GM18511 (cell line): ENCODE measurements at regions not wholly inside any gene's neighbourhood (a gene's known extent, or its start where the extent isn't known, plus 50 kb on each side); places are given as distances from the start of the nearest gene placed in this dataset.
A peak's percentile ranks its signal among the peaks of the same experiment; 100 is the strongest.

Experiments used
- ATAC-seq: cut with Tn5 transposase; IDR thresholded peaks from one replicate; pipeline ENCODE4 v1.9.1; 2021; ENCODE audit warnings: mild to moderate bottlenecking, moderate library complexity; ENCODE audit not compliant: unreplicated experiment

DNA sequence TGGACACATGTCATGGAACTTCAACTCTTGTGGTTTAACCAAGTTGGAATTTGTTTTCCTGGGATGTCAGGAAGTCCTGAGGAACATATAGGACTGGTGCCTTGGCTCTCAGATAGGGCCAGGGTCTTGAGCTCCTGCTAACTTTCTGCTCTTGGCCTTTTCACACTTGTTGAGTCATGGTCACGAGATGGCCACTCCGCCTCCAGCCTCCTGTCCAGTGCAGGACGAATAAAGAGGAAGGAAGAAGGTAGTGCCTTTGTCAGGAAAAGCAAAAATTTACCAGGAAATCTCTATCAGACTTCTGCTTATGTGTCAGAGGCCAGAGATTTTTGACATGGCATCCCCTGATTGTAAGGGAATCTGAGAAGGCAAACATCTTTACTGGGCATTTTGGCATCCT is 89.1 kb upstream of the ARHGAP20 start:
- ATAC-seq: no peak

- no peak for ATAC-seq
Measured at GRCh38 chr11:110798201-110798900, 86.1 kb upstream of the ARHGAP20 start.

DNA sequence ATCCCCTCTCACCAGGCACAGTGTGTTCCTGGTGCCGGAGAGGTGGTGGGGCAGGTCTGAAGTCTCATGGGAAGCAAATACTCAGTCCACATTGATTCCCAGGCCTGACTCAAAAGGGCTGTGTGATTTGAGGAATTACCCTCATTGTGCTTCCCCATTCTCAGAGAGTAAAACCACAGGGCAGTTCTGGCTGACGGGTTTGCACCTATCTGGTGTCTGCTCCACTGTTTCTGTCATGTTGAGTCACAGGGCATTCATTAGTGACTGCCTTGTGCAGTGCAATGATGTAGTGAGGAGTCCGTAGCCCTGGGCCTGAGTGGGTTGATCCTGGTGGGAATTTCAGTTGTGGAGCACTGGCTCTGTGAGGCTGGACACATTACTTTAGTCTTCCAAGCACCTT is 85.2 kb upstream of the ARHGAP20 start:
- ATAC-seq: peak; percentile 95

DNA sequence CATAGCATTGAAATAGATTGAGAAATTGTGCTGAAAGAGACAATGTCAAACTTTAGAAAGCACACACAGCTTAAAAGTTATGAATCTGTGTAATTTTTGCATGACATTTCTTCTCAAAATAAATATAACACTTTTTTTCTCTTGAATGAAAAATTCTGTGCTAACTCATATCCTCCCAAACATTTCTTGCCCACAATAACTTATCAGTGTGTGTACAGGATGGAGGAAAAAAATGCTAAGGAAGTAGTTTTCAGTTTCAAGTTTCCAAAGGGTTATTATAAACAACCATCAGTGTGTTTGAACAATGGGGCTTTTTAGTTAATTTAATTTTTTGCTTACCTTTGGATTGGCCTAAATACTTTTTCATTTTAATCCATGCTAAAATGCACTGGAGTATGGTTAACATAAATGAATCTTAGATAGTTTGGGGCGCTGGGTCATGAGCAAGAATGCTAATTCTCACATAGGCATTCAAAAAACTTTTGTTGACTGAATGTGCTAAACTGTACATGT is 82.9 kb upstream of the ARHGAP20 start:
- ATAC-seq: no peak

DNA sequence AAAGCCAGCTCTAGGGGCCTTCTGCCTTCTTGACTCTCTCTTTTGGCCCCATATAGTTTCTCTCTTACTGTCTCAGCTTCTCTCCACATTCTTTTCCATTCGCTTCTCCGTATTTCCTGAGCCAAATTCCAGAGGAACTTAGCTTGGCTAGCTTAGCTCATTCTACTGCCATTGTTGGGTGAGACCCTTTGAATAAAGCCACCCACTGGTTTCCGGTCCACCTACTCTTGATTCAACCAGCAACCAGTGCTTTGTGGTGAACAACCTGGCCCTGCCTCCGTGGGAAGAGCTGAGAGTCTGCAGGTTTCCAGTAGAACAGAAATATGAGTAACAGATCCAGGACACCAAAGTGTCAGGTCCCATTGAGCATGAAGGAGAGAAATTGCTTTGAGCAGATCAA is 81.3 kb upstream of the ARHGAP20 start:
- ATAC-seq: no peak

DNA sequence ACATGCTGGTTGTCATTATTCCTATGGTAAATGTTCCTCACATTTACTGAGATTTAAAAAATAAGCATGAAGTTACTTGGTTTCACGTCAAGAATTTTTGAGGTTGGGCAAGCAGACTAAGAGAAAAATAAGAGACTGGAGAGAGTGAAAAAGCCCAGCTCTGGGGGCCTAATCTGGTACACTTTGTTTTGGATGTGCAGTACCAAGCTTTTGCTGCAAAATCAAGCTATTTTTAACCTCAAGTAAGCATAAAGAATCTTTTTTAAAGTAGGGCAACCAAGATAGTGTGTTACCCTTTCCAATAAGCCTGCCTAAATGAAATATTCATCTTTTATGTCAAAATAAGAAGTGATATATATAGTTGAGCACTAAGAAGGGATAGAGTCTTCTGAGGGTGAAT is 79.4 kb upstream of the ARHGAP20 start:
- no peak for ATAC-seq

- ATAC-seq: no peak
Measured at GRCh38 chr11:110787680-110788079, 75.4 kb upstream of the ARHGAP20 start.

GRCh38 chr11:110786226-110786902 is 74.1 kb upstream of the ARHGAP20 start:
- no peak for ATAC-seq

- ATAC-seq: no peak
Measured at GRCh38 chr11:110785398-110785797, 73.2 kb upstream of the ARHGAP20 start.

GRCh38 chr11:110782616-110783015 is 70.4 kb upstream of the ARHGAP20 start:
- no peak for ATAC-seq

- ATAC-seq: no peak
Measured at GRCh38 chr11:110779108-110779507, 66.9 kb upstream of the ARHGAP20 start.

DNA sequence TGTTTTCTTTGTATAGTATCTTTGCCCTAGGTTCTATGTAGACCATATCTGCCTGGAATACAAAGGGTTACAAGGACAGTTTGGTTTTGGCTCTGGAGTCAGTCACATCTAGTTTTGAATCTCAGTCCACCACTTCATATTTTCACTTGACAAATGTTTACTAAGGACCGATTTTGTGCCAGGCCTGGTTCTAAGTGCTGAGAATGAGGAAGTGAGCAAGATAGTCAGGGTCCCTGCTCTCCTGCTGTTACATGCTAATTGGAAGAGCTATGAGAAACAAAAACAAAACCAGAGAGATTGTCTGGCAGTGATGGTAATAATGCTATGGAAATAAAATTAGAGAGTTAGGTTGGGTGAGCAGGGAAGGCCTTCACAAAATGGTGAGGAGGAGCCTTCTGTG is 66.1 kb upstream of the ARHGAP20 start:
- ATAC-seq: peak; percentile 84

GRCh38 chr11:110777775-110778174 is 65.5 kb upstream of the ARHGAP20 start:
- ATAC-seq: peak; percentile 53

DNA sequence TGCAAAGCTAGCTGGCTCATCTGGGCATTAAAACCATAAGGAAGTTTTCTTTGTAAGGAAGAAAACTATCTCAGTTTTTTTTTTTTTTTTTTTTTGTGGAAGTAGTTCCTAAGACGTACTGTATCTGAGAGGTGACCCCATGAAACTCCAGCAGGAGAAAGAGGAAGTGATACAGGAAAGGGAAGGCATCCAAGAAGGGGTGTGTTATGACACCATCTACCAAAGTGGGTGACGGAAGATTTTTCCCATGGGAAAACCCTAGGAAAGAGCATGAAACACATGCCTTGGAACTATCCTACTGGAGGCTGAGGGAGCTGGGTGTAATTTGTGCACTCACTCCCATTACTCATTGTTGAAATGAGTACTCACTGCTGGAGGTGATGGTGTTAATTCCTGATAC is 63.8 kb upstream of the ARHGAP20 start:
- no peak for ATAC-seq

GRCh38 chr11:110774138-110775014 is 62.1 kb upstream of the ARHGAP20 start:
- ATAC-seq: no peak

DNA sequence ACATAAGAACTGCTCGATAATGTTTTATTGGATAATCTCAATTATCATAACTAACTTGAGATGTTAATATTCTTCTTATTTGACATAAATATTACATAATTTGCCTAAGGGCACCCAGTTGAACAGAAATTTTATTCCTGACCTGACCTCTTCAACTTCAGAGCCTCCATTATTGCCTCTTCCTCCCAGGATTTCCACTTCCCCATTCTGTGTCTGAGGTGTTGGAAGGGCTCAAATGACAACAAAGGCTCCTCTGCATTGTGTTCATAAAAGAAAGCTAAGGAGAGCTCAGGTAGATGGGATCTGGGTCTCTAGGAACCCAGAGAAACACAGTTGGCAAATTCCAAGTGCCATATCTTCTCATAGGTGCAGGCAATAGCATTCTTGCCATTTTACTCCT is 61.2 kb upstream of the ARHGAP20 start:
- no peak for ATAC-seq

DNA sequence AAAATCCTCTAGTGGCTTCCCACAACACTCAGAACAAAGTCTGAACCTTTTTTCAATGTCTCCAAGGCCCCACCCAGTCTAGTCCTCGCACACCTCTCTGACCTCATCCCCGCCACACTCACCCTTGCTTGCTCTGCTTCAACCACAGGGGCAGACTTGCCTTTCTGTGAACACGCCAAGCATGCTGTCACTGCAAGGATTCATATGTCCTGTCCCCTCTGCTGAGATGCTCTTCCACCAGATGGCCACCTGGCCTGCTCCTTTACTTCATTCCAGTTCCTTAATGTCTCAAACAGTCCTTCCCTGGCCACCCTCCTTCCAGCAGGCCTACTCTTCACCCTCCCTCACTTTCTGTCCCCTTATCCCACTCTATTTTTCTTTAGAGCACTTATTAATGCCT is 60.6 kb upstream of the ARHGAP20 start:
- no peak for ATAC-seq

DNA sequence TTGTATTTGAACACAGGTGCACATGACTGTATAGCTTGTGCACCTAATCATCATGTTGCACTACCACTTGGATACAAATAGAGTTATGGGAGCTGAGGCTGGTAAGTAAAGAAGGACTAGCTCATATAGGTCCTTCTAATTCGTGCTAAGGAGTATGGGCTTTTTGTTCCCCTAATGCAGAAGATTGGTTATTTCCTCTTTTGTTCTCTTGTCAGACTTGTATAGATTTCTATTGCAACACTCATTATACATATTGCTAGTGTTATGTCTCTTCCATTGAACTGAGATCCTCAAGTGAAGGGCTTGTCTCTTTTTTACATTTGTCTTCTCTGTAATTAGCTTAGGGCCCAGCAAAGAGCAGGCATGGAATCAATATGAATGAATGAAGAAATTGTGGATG is 54.1 kb upstream of the ARHGAP20 start:
- no peak for ATAC-seq

GRCh38 chr11:110764485-110764884 is 52.2 kb upstream of the ARHGAP20 start:
- no peak for ATAC-seq

DNA sequence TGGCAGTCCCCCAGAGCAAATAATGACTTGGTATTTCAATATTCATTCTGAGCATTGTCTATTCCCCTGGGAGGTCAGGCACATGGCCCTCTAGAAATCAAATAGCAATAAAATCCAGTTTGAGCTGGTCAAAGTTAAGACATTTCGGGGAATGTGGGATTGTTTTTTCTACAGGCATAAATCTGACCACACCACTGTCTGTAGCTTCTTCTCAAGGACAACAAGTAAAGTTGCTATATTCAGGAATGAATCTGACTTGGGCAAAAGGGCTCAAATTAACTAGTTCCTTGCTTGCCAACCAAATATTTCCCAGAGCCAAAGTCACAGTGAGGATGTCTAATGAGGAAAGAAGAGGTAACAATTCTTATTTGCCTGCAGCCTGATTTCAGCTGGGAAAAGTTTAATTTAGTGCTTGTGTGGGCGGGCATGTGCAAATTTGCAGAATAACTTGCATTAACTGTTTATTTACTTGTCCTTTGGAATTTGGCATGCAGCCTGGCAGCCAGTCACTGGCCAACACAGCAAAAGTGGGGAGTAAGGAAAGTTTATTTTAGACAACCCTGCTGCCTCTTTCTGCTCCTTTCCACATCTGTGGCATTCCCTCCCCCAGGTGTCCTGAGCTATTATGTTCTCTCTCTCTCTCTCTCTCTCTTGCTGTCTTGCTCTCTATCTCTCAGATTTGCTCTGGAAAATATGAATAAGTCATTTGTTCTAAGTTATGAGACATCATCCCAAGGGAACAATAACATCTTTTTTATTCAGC is 51.2 kb upstream of the ARHGAP20 start:
- ATAC-seq: no peak

DNA sequence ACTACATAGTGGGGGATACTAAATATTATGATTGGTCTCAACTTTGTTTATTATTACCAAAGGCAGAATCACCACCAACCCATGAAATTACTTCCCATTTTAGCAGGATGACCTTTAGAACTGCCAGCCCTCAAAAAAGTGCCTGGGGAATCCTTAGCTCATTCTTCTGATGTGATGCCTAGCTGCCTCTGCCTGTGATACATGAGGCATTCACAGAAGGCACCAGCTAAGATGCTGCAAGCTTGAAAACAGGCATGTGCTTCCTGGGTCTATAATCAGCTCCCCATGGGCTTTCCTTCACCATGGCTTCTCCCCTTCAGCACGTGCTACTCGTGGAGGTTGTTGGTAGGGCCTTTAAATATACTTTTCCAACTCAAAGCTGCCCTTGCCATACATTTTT is 50.4 kb upstream of the ARHGAP20 start:
- ATAC-seq: no peak
